HG03378 (cell line): ENCODE measurements at regions not wholly inside any gene's neighbourhood (a gene's known extent, or its start where the extent isn't known, plus 50 kb on each side); places are given as distances from the start of the nearest gene placed in this dataset.

ENCODE experiments used
- ATAC-seq: cut with Tn5 transposase; IDR thresholded peaks from one replicate; pipeline ENCODE4 v1.9.1; 2021; ENCODE audit warnings: mild to moderate bottlenecking, moderate library complexity; ENCODE audit not compliant: unreplicated experiment

DNA sequence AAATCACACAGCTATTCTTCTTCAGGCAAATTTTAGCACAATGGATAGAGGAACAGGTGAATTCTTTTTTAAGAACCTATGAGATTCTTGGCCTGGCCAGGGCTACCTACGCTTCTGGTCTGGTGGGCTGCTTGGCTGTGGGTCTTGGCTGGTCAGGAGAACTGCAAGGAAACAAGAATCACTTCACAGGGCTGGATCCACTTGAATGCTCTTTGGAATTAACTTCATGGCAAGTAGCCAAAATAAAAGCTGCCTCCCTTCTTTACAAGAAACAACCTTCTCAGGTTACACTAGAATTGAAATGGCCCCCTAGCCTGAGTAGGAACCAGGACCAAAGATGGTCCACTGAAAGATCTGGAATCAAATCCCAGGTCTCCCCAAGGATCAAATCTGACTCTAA lies 519.1 kb downstream of the IQCM start:
- ATAC-seq, result no peak

DNA sequence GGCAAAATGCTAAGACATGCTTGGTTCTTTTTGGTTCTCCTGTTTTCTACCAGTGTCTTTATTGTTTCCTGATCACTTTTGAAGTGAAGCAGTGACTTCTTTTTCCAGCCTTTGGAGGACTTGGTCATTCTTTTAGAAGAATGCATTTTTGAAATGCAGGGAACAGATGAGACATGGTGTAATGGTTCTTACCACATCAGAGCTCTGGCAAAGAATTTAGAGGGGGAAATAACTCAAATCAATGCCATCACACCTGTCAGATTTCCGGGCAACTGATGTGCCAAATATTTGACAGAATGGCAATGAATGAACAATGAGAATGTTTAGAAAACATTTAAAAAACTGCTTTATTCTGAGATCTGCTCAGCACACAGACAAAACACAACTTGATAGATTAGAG lies 519.6 kb downstream of the IQCM start:
- ATAC-seq, result no peak

DNA sequence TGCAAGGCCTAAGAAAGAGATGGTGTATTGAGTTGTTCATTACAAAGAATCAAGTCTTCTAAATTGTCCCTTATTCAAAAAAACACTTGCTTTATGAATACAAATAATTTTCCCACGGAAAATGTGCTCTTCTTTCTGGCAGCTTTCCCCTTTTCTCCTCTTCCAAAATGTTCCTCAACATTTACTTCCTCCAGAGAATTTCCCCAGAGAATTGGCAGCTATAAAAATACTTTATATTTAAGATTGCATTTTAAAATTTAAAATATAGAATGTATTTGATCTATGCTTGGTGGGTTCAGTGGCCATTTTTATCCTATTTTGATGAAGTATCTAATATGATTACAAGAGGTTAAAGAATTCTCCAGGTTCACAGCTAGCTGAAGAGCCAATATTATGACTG lies 521.0 kb downstream of the IQCM start:
- ATAC-seq, result no peak

DNA sequence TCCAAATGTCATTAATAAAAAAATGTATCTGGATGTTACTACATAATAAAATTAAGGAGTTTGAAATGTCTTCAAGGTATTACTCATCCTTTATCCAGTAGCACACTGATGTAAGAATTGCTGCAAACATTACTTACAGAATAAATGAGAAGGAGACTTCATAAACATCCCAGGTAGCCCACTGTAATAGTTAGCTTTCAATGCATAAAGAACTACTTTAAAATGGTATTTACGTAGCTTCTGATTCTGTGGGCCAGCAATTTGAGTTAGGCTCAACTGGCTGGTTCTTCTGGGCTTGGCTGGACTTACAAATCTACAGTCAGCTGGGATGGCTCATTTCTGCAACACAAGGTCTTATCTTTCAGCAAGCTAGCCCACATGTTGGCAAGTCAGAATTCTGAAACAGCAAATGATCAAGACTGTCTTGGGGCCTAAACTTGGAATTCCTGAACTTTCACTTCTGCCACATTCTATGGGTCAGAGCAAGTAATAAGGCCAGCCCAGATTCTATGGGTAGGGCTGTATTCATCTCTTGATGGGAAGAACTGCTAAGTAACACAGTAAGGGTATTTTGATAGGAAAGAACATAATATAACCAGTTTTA lies 522.5 kb downstream of the IQCM start:
- no peak for ATAC-seq

DNA sequence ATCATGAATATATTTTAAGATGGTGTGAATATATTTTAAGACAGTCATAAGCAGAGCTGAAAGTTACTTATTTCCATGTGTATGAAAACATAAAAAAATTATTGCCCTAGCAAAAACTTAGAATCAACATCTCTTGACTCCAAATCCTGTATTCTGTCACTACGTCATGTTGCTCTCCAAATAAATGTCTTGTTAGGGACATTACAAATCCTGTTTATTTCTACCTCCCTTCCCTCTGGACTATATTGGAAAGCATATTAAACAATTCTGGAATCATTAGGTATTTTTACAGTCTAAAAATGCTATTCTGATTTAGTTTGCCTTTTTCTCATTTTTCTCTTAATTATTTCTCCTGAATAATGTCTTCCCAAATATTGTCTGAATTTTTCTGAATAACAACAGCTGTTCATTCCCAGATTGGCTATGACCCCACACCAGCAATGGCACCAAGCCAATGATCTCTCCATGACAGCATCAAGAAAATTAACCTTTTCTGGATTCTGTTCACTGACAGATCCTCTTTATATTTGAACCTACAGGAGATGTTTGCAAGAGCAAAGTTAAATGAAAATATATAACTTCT lies 523.1 kb downstream of the IQCM start:
- no peak for ATAC-seq

DNA sequence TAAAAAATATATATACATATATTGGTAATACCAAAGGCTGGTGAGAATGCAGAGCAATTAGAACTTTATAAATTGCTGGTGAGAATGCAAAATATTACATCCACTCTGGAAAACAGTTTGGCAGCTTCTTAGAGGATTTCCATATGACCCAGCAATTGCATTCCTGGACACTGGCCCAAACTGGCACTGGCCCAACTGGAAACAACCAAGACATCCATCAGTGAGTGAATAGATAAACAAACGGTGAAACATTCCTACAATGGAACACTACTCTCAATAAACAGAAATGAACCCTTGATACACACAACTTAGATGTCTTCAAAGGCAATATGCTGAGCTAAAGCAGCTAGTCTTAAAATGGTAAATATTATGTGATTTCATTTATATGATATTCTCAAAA lies 524.2 kb downstream of the IQCM start:
- no peak for ATAC-seq

DNA sequence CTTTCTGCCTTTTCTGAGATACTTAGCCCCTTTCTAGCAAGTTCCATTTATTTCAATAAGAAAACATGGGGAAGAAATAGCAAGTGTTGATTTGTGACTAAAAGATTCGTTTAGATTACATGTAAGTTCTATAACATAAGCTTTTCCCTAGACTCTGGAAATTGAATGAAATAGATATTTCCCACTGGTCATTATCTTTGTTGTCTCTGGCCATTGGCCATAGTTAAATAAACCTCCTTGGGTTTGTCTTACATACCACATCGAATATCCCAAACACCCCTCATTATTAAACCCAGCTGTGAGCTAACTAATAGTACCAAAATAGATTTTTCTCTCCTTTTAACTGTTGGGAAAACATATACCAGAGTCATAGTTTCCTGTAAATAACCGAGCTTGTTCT lies 534.8 kb downstream of the IQCM start:
- no peak for ATAC-seq

DNA sequence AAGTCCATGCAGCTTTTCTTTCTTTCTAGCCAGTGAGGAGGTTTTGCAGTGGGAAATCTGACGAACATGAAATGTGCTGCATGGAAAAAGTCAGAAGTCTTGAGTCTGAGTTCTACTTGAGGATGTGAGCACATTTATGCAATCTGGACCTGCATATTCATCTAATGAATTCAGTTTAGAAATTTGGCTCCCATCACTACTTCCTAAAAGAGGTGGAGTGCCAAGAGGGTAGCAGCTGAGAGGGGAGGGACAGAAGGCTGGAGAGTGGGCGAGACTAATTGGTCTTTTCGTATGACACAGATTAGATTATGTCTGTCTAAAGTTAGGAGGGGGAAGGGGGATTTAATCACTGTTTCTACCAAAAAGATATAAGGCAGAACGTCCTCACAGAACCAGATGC lies 535.9 kb downstream of the IQCM start:
- no peak for ATAC-seq

DNA sequence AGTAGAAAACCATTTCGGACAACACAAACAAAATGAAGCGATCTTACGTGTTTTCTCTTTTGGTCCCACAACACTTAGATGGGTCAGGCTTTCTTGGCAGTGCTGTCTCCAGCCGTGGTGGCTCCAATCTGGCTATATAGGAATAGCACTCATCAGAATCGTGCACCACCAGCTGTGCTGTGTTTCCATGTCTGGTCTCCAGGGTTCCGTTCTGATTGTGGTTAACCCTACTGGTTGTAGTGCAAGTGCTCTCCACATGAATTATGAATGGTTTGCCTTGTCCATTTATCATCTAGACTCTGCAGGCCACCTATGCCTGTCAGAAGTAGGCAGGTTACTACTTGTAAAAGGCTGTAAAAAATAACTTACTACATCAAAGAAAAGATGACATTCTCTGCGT lies 536.3 kb downstream of the IQCM start:
- ATAC-seq, result no peak

DNA sequence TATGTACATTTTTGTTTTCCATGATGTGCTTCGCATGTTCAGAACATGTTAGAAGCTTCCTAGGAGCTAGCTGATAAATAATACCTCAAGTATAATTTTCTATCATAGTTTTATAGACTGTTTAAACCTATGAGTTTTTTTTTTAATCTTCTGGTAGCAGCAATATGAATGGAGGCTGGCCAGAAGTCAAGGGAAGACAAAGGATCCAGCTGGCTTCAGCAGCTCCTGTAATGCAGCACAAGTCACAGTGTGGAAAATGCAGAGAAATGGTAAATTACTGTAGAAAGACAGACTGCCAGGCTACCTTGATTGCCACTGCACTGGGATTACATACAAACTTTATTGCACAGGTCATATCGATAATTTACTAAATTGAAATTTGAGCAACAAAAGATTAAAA lies 537.9 kb downstream of the IQCM start:
- no peak for ATAC-seq

DNA sequence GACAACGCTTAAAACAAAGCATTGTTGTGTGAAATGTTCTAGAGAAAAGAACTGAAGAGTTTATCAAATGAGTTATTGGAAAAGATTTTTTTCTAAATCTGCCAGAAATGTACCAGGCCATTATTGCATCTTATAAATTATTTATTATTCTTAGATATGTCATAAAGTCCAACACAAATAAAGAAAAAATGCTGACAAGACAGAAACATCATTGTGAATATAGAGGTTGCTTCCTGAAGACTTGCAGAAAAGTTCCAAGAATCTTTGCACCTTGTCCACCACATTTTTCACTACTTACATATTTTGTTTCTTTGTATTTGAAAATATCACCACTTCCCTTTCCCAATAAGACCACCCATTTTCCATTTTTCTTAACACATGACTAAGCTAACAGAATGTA lies 545.8 kb downstream of the IQCM start:
- ATAC-seq, result no peak

DNA sequence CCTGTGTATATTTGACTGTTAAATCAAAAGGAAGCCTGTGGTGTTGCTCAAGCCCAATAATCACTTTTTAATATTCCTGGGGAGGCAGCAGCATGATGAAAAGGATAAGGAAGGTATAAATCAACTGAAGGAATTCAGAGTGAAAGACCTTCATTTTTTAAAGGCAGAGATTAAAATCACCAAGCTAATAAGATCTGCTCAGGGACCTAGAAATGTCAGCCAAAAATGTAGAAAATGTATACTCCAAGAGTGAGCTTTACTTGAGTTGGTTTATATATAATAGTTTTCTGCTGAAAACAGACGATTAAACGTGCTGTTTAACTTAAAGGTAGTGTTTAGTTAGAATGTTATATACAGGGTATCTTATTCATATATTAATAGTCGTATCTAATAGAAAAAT lies 549.3 kb downstream of the IQCM start:
- no peak for ATAC-seq

DNA sequence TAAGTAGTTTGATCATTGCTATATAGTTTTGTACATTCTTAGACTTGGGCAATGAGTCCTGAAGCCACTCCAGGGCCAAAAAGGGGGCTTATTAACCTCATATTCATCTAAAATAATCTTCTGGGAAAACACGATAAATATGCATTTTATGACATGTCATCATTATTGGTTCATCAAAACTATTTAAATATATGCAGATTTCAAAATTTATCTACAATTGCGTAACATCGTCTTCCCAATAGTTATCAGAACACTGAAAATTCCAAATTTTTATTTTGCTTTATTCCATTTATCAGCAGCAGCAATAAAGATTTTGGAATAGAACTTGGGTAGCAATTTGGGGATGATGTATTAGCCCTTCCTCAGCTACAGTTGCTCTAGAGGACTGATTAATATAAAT lies 550.0 kb downstream of the IQCM start:
- no peak for ATAC-seq

DNA sequence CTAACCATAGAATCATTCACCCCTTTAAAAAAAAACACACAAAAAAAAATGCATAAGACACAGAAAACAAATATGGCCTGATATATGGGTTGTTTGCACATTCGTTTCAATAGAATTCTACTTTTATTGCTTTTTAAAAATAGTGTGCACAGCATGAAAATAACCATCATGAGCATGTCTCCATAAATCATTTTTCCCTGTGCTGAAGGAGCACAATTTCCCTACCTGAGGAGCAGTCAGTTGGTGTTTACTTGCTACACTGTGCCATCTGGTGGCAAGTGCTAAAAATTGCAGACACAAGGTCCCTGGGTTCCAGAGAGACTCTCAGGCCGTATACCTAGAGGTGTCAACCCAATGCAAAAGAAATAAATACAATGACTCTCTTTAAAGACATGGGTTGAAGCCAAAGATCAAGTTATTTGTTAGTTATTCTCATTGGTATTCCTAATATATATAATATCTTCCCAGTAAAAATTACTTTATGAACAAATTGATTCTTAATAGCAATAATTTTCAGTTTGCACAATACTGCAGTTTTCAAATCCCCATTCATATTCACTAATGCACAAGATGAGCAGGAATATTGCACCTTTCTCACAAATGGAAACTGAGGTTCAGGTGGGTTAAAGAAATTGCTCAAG lies 551.4 kb downstream of the IQCM start:
- peak; percentile 93 for ATAC-seq

DNA sequence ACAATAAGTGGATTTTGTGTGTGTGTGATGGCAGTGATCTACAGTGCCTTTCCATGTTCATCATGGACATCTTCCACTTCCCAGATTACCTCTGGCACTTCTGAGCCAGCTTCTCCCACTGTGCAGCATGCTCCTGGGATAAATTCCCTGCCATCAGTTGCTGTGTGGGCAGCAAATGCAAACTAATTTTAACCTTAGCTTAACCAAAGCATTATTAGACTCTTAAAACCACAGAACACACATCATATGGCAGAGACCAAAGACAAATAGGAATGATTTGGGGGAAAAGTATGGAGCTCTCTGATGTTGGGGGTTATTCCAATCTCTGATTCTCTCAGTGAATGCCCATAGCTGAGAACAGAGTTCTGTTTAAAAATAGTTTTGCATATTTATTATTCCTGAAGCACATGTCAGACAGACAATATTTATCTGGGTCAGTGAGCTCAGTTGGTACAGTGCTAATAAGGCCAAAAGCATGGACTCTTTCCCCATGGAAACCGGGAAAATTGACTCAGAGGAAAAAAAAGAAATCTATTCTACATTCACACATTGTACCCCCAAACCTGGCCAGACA lies 567.4 kb downstream of the IQCM start:
- ATAC-seq, result no peak

DNA sequence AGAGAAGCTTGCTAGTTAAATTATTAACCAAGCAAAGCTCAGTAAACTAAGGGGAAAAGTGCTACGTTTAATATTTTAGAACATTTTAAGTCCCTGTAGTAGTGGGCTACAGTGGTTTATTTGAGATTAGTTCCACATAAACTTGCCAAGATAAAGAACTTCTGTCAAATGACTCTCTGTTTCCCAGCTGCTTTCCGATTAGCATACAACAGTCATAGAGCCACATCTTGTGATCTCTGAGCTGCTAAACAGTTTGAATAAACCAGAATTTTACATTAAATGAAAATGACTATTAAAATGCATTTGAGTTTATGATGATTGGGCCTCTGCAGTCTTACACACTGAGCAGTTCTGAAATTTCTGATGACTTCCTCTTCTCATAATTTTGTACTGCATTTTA lies 568.5 kb downstream of the IQCM start:
- no peak for ATAC-seq

DNA sequence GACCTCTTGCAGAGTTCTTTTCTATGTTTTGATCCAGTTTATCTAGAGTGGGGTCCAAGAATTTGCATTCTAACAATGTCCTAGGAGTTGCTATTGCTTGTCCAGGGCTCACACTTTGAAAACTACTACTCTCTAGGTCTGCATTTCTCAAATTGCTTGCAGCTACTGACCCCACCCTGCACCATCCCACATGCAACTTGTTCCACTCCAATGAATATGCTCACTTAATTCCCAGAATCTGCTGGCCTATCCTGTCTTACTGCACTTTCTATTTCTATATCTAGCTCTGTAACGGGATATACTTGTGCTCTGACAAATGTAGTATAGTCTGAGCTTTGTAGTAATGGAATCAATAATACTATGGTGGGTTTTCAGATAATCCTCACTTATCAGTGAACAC lies 570.3 kb downstream of the IQCM start:
- ATAC-seq, result no peak

DNA sequence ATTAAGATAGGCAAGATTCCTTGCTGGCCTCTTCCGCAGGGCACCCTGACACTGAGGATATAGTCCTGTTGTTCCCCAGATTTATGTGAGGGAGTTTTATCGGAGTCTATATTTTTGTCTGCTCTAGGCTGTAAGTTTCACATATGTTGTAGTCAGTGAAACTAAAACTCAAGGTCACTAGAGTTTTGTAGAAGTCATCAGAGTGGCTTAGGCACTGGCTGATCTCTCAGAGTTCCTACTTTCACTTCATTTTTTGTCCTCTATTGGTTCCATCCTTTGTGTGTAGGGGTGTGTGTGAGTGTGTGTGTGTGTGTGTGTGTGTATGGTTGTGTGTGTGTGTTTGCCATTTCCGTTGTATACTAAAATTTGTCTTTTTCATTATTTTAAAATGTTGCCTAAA lies 577.5 kb downstream of the IQCM start:
- no peak for ATAC-seq

DNA sequence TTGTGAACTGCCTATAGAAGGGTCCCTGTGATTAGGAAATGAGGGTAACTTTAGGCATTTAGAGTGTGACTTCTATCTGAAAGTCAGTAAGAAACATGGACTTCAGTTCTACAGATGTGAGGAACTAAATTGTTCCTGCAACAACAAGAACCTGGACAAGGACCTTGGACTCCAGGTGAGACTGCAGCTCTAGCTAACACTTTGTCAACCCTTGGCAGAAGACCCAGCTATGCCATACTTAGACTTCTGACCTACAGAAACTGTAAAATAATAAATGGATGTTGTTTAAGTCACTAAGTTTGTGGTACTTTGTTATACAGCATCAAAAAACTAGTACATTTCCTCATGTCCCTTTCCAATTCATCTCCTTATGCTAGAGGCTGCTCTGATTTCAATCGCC lies 580.8 kb downstream of the IQCM start:
- ATAC-seq, result no peak

DNA sequence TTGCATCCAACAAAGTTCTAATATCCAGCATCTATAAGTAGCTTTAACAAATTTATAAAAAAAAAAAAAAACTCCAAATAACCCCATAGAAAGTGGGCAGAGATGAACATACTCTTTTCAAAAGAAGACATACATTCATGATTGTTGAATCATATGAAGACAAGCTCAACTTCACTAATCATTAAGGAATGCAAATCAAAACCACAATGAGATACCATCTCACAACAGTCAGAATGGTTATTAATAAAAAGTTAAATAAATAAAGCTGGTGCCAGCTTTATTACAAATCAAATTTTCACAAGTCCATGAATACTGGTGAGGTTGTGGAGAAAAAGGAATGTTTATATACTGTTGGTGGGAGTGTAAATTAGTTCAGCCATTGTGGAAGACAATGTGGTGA lies 592.0 kb downstream of the IQCM start:
- ATAC-seq, result no peak

DNA sequence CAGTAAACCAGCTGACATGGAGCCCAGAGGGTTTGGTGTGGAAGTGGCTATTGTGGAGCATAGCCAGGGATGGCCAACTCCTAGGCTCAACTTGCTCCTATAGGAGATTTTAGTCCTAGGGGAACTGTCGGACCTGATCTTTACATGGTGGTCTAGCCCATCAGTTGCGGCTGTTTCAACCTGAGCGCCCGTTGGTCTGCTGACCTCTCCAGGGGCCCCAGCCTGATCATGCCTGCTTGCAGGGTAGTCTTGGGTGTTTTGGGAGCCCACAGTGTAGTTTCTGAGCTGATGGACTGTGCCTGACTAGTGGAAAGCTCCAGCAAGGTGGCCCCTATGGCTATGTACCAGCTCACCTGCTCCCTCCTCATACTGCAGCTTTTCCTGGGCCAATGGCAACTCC lies 597.0 kb downstream of the IQCM start:
- no peak for ATAC-seq

DNA sequence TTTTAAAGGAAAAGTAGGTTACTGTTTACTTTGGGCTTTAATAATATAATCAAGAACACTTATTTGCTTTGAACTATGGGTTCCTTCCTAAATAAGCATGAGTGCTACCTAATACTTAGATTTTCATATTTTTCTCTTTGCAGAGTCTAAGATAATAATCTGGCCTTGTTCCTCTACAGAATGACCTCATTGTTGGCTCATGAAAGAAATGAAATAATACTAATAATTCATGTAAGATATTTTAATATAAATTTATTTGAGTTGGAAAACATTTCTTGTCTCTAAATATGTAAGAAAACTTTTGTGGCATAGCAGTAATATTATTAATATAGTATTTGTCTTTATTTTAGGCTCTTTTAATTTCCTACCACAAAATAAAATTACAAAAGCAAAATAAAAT lies 601.3 kb downstream of the IQCM start:
- no peak for ATAC-seq

DNA sequence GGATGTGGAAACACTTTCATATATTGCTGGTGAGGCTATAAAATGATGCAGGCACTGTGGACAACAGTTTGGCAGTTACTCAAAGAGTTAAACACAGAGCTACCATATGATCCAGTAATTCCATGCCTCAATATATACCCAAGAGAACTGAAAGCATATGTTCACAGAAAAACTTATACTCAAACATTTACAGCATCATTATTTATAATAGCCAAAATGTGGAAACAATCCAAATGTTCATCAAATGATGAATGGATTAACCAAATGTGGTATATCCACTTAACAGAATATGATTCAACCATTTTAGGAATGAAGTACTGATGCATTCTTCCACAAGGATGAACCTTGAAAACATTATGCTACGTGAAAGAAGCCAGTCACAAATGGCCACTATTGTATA lies 603.8 kb downstream of the IQCM start:
- ATAC-seq, result no peak
